ENCODE measurements at regions not wholly inside any gene's neighbourhood (a gene's known extent, or its start where the extent isn't known, plus 50 kb on each side); places are given as distances from the start of the nearest gene placed in this dataset.
"Not testable (repeated sequence)": the region's sequence is repeated elsewhere in the genome, so short reads cannot be mapped to it uniquely, and the experiment has no call there.

DNA sequence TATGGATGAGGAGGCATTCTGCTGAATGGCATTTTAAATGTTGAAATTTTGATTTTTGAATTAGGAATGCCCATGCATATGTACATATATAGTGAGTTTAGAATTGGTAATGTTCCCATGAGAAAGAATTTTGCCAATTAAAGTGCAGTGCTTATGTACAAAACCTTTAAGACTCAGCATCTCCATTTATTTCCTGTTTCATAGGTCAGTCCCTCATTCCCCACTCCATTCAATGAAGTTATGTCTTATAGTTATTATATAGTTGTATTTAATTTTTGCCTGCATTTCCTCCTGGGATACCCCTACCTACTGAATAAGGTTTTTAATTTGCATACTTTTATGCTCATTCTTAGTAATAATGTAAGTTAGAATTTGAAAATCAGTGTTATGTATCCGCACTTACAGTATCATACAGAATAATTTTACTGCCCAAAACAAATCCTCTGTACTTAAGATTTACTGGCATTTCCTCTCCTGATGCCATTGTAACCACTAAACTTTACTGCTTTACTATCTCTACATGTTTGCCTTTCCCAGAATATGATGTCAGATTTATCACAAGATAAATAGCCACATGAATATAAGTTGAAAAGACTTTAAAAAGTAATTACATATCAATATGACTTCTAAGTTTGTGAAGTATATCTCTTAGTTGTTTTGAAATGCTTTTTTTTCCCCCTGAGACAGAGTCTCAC, 389.1 kb upstream of the NDN start:
- Histone ChIP-seq H3K9me3 (ENCODE audit: control insufficient read depth in 4 of 4, insufficient read depth in 3 of 4, low read length in 3 of 4) (peaks cover 0 to 10% (median 2%) of the 10 kb centered on the region in 4 donors), H3K9ac (ENCODE audit: insufficient read depth in 1 of 2, low read length in 2 of 2) (no peak overlapping the region), H3K36me3 (ENCODE audit: control insufficient read depth in 4 of 4, insufficient read depth in 4 of 4, low read length in 4 of 4) (no peaks in the 10 kb centered on the region), H3K27ac (ENCODE audit: low read depth in 1 of 2, low read length in 1 of 2) (no peak overlapping the region), H3K4me3 (no peak overlapping the region), H3K27me3 (ENCODE audit: control insufficient read depth in 3 of 3, insufficient read depth in 3 of 3, low read length in 2 of 3) (no peaks in the 10 kb centered on the region), H3K4me1 (ENCODE audit: control insufficient read depth in 5 of 5, insufficient read depth in 5 of 5, low read length in 5 of 5) (no peaks in the 10 kb centered on the region)
- DNase-seq (no peak), ATAC-seq (ENCODE audit: insufficient read depth, low FRiP score) (no peak)
- TF ChIP-seq, protein P1, sequence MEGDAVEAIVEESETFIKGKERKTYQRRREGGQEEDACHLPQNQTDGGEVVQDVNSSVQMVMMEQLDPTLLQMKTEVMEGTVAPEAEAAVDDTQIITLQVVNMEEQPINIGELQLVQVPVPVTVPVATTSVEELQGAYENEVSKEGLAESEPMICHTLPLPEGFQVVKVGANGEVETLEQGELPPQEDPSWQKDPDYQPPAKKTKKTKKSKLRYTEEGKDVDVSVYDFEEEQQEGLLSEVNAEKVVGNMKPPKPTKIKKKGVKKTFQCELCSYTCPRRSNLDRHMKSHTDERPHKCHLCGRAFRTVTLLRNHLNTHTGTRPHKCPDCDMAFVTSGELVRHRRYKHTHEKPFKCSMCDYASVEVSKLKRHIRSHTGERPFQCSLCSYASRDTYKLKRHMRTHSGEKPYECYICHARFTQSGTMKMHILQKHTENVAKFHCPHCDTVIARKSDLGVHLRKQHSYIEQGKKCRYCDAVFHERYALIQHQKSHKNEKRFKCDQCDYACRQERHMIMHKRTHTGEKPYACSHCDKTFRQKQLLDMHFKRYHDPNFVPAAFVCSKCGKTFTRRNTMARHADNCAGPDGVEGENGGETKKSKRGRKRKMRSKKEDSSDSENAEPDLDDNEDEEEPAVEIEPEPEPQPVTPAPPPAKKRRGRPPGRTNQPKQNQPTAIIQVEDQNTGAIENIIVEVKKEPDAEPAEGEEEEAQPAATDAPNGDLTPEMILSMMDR (IDR thresholded peaks at IDR 0.05; ENCODE audit: control extremely low read depth, extremely low read depth) = no peak
- 71 to 79% methylated on average over 1 of the region's 1 CpG for WGBS, 2 donors

GRCh38 chr15:24078310-24079029, 391.4 kb upstream of the NDN start:
- Histone ChIP-seq H3K9ac (ENCODE audit: insufficient read depth in 1 of 2, low read length in 2 of 2) (no peak overlapping the region), H3K4me3 (no peak overlapping the region), H3K27ac (ENCODE audit: low read depth in 1 of 2, low read length in 1 of 2) (no peak overlapping the region), H3K27me3 (ENCODE audit: control insufficient read depth in 3 of 3, insufficient read depth in 3 of 3, low read length in 2 of 3) (no peaks in the 10 kb centered on the region), H3K36me3 (ENCODE audit: control insufficient read depth in 4 of 4, insufficient read depth in 4 of 4, low read length in 4 of 4) (no peaks in the 10 kb centered on the region), H3K4me1 (ENCODE audit: control insufficient read depth in 5 of 5, insufficient read depth in 5 of 5, low read length in 5 of 5) (no peaks in the 10 kb centered on the region), H3K9me3 (ENCODE audit: control insufficient read depth in 4 of 4, insufficient read depth in 3 of 4, low read length in 3 of 4) (peaks cover 0 to 7% (median 2%) of the 10 kb centered on the region in 4 donors)
- no peak for DNase-seq
- TF ChIP-seq, protein P1 (IDR thresholded peaks at IDR 0.05; ENCODE audit: control extremely low read depth, extremely low read depth) = no peak
- no peak for ATAC-seq (ENCODE audit: insufficient read depth, low FRiP score)
- 83 to 90% methylated on average over 29 of the region's 29 CpGs for WGBS, 2 donors

DNA sequence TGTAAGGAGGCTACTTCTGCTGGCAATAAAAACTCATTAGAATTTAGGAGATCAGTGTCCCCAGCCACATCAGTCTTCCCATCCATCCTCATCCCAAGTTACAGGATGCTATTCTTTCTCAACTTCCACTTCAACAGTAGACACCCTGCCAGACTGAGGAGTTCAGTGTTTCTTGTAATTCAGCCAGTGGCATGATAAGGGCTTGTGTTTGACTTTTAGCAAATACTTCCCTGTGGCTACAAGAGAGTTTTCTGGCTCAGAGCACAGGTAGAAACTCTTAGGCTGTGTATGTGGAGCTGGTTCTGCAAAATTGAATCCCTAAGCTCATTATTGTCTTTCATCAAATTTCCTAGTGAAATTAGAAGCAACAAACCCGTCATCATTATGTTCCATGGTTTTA, 401.8 kb upstream of the NDN start:
- H3K9ac ChIP-seq (ENCODE audit: insufficient read depth in 1 of 2, low read length in 2 of 2) = not testable (repeated sequence)
- WGBS, 2 donors = 52 to 53% methylated on average over 1 of the region's 1 CpG

DNA sequence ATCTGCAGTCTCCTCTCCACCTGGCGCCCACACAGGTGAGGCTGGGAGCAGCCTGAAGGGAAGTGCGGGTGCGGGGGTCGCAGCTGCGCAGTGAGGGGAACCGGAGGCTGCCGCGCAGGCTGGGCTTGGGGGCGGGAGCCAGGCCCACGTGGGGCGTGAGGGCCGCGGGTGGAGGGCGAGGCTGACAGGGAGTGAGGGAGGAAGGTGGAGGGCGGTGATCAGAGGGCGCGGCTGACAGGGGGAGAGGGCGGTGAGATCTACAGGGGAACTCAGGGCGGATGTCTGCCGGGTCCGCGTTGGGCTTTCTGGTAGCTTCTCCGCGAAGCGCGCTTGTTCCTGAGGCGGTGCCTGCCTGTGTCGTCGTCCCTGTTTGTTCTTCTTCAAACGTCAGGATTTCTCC, 414.4 kb upstream of the NDN start:
- WGBS, 2 donors = 18 to 20% methylated on average over 23 to 27 of the region's 30 CpGs
- not testable (repeated sequence) for H3K27me3 ChIP-seq (ENCODE audit: control insufficient read depth in 3 of 3, insufficient read depth in 3 of 3, low read length in 2 of 3); ATAC-seq (ENCODE audit: insufficient read depth, low FRiP score)

More for the DNA sequence above, 401.8 kb upstream of the NDN start:
- DNase-seq; H3K27me3 ChIP-seq (ENCODE audit: control insufficient read depth in 3 of 3, insufficient read depth in 3 of 3, low read length in 2 of 3); ATAC-seq (ENCODE audit: insufficient read depth, low FRiP score); H3K4me3 ChIP-seq; H3K36me3 ChIP-seq (ENCODE audit: control insufficient read depth in 4 of 4, insufficient read depth in 4 of 4, low read length in 4 of 4); H3K27ac ChIP-seq (ENCODE audit: low read depth in 1 of 2, low read length in 1 of 2); H3K4me1 ChIP-seq (ENCODE audit: control insufficient read depth in 5 of 5, insufficient read depth in 5 of 5, low read length in 5 of 5): not testable (repeated sequence)
- peaks cover 0 to 11% (median 8%) of the 10 kb centered on the region in 4 donors for H3K9me3 ChIP-seq (ENCODE audit: control insufficient read depth in 4 of 4, insufficient read depth in 3 of 4, low read length in 3 of 4)

DNA sequence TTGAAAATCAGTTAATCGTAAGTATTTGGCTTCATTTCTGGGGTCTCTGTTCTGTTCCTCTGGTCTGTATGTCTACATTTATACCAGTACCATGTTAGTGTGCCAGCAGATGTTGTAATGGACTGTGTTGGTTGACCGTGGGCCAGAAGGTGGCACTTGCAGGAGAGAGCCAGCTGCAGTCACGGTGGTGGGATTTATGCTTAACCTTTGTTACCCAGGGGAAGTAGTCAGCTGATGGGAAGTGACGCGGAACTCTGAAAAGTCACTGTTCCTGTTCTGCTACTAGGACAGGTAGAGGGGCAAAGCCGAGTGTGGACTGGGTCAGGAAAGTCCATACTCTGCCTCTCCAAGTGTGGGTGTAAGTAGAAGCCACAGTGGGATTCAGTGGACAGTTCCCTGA, 420.4 kb upstream of the NDN start:
- not testable (repeated sequence) for H3K36me3 ChIP-seq (ENCODE audit: control insufficient read depth in 4 of 4, insufficient read depth in 4 of 4, low read length in 4 of 4); DNase-seq; H3K9me3 ChIP-seq (ENCODE audit: control insufficient read depth in 4 of 4, insufficient read depth in 3 of 4, low read length in 3 of 4); ATAC-seq (ENCODE audit: insufficient read depth, low FRiP score); H3K27ac ChIP-seq (ENCODE audit: low read depth in 1 of 2, low read length in 1 of 2); H3K4me1 ChIP-seq (ENCODE audit: control insufficient read depth in 5 of 5, insufficient read depth in 5 of 5, low read length in 5 of 5); H3K4me3 ChIP-seq; H3K9ac ChIP-seq (ENCODE audit: insufficient read depth in 1 of 2, low read length in 2 of 2); H3K27me3 ChIP-seq (ENCODE audit: control insufficient read depth in 3 of 3, insufficient read depth in 3 of 3, low read length in 2 of 3)
- WGBS, 2 donors = 71 to 75% methylated on average over 6 of the region's 6 CpGs

More for the DNA sequence above, 414.4 kb upstream of the NDN start:
- H3K4me3 ChIP-seq; H3K36me3 ChIP-seq (ENCODE audit: control insufficient read depth in 4 of 4, insufficient read depth in 4 of 4, low read length in 4 of 4); H3K4me1 ChIP-seq (ENCODE audit: control insufficient read depth in 5 of 5, insufficient read depth in 5 of 5, low read length in 5 of 5); H3K9me3 ChIP-seq (ENCODE audit: control insufficient read depth in 4 of 4, insufficient read depth in 3 of 4, low read length in 3 of 4); H3K27ac ChIP-seq (ENCODE audit: low read depth in 1 of 2, low read length in 1 of 2): not testable (repeated sequence)
- peak in 2 of 3 donors; percentile 2 to 34 for DNase-seq
- peak overlapping the region in 1 of 2 donors; percentile 23 for H3K9ac ChIP-seq (ENCODE audit: insufficient read depth in 1 of 2, low read length in 2 of 2)

- H3K27ac ChIP-seq (ENCODE audit: low read depth in 1 of 2, low read length in 1 of 2); H3K36me3 ChIP-seq (ENCODE audit: control insufficient read depth in 4 of 4, insufficient read depth in 4 of 4, low read length in 4 of 4); H3K4me1 ChIP-seq (ENCODE audit: control insufficient read depth in 5 of 5, insufficient read depth in 5 of 5, low read length in 5 of 5); H3K9ac ChIP-seq (ENCODE audit: insufficient read depth in 1 of 2, low read length in 2 of 2); DNase-seq; ATAC-seq (ENCODE audit: insufficient read depth, low FRiP score); H3K27me3 ChIP-seq (ENCODE audit: control insufficient read depth in 3 of 3, insufficient read depth in 3 of 3, low read length in 2 of 3); H3K4me3 ChIP-seq; H3K9me3 ChIP-seq (ENCODE audit: control insufficient read depth in 4 of 4, insufficient read depth in 3 of 4, low read length in 3 of 4): not testable (repeated sequence)
- WGBS, 2 donors = 45 to 49% methylated on average over 3 of the region's 4 CpGs
These were observed 420.8 kb upstream of the NDN start for GRCh38 chr15:24107948-24108347.
